ENCODE measurements at regions not wholly inside any gene's neighbourhood (a gene's known extent, or its start where the extent isn't known, plus 50 kb on each side); places are given as distances from the start of the nearest gene placed in this dataset.

DNA sequence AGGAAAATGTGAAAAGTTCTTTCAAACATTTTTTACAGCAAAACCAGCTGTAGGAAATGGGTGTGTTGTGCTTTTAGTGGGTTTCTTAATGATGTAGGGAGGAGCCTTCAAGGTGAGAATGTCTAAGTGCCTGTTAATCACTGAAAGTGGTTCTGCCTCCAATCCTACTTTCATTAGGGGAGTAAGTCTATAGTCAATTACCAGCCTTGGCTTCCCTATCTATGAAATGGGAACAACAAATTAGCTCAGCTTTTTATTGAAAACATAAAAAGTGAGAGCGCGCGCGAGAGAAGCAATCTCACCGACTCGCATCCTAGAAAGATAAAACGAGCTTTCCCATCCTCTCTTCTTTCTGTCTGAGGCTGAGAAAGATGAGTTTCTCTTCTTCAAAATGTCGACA lies 140.0 kb upstream of the LHX5 start:
- no peak overlapping the region for H3K27ac ChIP-seq
- no peak for TF ChIP-seq CTCF (IDR thresholded peaks at IDR 0.05)

DNA sequence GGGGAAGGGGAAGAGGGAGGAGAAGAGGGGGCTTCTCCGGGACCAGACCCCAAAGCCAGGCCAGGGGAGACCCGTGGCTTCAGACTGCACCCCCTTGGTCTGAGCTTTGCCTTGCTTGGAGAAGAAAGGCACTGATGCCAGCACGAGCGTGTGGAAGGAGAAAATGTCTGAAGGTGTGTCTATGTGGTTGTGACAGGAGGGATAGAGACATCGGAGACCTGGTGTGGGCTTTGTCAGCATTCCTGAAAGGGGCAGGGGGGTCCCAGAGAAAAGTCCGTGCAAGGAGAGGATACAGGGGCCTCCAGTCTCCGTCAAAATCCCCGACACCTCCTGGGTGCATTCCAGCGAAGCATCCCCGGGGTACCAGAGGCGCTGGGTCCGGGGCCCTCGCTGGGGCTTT lies 139.0 kb upstream of the LHX5 start:
- peaks cover 62% of the 10 kb centered on the region for H3K27me3 ChIP-seq
- no peak overlapping the region for H3K4me3 ChIP-seq (ENCODE audit: low read depth in 1 of 2, low read length in 1 of 2)
- H3K27ac ChIP-seq: no peak overlapping the region
- no peaks in the 10 kb centered on the region for H3K36me3 ChIP-seq
- H3K4me1 ChIP-seq (ENCODE audit: control insufficient read depth in 1 of 2, insufficient read depth in 1 of 2, low read depth in 1 of 2, low read length in 1 of 2): no peaks in the 10 kb centered on the region
- no peaks in the 10 kb centered on the region for H3K9me3 ChIP-seq
- no peak for TF ChIP-seq CTCF (IDR thresholded peaks at IDR 0.05)

More for the DNA sequence above, 140.0 kb upstream of the LHX5 start:
- Histone ChIP-seq H3K4me3 (ENCODE audit: low read depth in 1 of 2, low read length in 1 of 2) (no peak overlapping the region), H3K9me3 (no peaks in the 10 kb centered on the region), H3K4me1 (ENCODE audit: control insufficient read depth in 1 of 2, insufficient read depth in 1 of 2, low read depth in 1 of 2, low read length in 1 of 2) (no peaks in the 10 kb centered on the region), H3K36me3 (no peaks in the 10 kb centered on the region), H3K27me3 (peaks cover 62% of the 10 kb centered on the region)

DNA sequence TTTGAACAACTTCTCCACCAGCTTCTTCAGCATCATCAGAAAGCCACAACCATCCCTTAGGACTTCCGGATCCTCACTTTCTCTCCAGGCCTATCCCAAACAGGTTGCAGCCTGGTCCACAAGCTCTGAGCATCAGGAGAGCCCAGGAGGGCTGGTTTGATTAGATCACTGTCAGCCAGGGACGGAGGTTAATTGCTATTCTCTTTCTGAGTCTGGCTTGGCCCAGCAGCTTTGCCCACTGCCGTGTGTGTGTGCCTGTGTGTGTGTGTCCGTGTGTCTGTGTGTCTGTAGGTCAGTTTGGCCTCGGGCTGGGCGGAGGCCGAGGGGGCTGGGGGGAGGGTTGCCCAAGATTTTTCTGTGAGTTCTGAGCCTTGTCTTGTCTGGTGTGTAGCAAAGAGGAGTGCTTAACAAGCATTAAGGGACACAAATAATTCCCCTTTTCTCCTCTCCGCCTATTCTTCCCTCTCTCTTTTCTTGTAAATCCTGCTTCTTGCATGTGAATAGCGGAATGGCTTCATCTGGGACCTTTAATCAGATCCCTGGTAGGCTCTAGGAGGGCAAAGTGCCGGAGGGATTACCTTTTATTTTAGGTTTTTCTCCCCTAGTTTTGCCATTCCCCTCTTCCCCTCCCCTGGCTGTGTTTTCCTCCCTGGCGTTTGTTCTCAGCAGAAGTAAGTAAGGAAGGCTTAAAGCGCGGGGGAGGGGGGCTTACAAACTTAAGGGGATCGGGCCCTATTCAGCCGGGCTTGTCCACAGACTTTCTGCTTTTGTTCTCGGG lies 138.2 kb upstream of the LHX5 start:
- no peak overlapping the region for H3K4me3 ChIP-seq (ENCODE audit: low read depth in 1 of 2, low read length in 1 of 2)
- no peak for TF ChIP-seq CTCF (IDR thresholded peaks at IDR 0.05)

GRCh38 chr12:113604666-113605065 lies 133.0 kb upstream of the LHX5 start:
- no peaks in the 10 kb centered on the region for H3K4me1 ChIP-seq (ENCODE audit: control insufficient read depth in 1 of 2, insufficient read depth in 1 of 2, low read depth in 1 of 2, low read length in 1 of 2)
- H3K27me3 ChIP-seq: peaks cover 16% of the 10 kb centered on the region
- no peak for TF ChIP-seq CTCF (IDR thresholded peaks at IDR 0.05)
- no peak overlapping the region for H3K27ac ChIP-seq
- H3K36me3 ChIP-seq: no peaks in the 10 kb centered on the region
- H3K4me3 ChIP-seq (ENCODE audit: low read depth in 1 of 2, low read length in 1 of 2): no peak overlapping the region
- H3K9me3 ChIP-seq: no peaks in the 10 kb centered on the region

More for the DNA sequence above, 138.2 kb upstream of the LHX5 start:
- Histone ChIP-seq H3K9me3 (no peaks in the 10 kb centered on the region), H3K4me1 (ENCODE audit: control insufficient read depth in 1 of 2, insufficient read depth in 1 of 2, low read depth in 1 of 2, low read length in 1 of 2) (no peaks in the 10 kb centered on the region), H3K27me3 (peaks cover 62% of the 10 kb centered on the region), H3K36me3 (no peaks in the 10 kb centered on the region), H3K27ac (no peak overlapping the region)

DNA sequence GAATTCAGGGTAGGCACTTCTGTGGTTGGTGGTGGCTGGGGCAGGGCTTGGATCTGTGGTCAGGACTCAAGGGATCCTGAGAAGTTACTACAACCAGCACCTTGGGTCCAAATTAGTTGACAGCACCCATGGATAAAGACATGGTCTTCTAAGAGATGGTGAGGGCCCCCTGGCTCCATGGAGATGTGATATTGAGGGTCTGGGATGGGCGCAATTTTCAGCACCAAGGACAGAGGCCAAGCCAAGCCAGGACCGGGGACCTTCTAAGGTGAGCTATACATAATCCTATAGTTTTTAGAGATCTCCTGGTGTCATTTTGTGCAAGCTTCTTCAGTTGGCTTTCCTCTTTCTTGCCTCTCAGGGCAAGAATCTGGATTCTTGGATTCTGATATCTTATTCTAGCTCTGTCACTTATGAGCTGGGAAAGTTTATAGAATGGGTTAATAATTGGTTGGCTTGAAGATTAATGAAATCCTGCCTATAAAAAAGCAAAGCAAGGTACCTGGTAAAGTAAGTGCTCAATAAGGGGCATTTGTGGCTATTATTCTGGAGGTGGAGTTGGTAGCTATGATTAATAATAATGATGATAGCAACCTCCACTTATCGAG lies 130.1 kb upstream of the LHX5 start:
- no peaks in the 10 kb centered on the region for H3K36me3 ChIP-seq
- TF ChIP-seq CTCF (IDR thresholded peaks at IDR 0.05): no peak
- no peaks in the 10 kb centered on the region for H3K4me1 ChIP-seq (ENCODE audit: control insufficient read depth in 1 of 2, insufficient read depth in 1 of 2, low read depth in 1 of 2, low read length in 1 of 2)
- no peaks in the 10 kb centered on the region for H3K27me3 ChIP-seq
- no peak overlapping the region for H3K4me3 ChIP-seq (ENCODE audit: low read depth in 1 of 2, low read length in 1 of 2)
- no peaks in the 10 kb centered on the region for H3K9me3 ChIP-seq
- no peak overlapping the region for H3K27ac ChIP-seq
